G401 (cell line): ENCODE measurements at regions not wholly inside any gene's neighbourhood (a gene's known extent, or its start where the extent isn't known, plus 50 kb on each side); places are given as distances from the start of the nearest gene placed in this dataset.

Experiments
- DNase-seq: peaks from one replicate; pipeline ENCODE4 v3.0.0-alpha.2; 2015; ENCODE audit warnings: low spot score
- in situ Hi-C: cut with HindIII; loops from 2 replicates; pipeline ENCODE4 v1.10.0; 2016; ENCODE audit warnings: low sequenced_read_pairs, mixed read lengths

GRCh38 chr13:81771951-81772350 is 1431.0 kb upstream of the SPRY2 start:
- no peak for DNase-seq
- in situ Hi-C loops, result no loop called here

DNA sequence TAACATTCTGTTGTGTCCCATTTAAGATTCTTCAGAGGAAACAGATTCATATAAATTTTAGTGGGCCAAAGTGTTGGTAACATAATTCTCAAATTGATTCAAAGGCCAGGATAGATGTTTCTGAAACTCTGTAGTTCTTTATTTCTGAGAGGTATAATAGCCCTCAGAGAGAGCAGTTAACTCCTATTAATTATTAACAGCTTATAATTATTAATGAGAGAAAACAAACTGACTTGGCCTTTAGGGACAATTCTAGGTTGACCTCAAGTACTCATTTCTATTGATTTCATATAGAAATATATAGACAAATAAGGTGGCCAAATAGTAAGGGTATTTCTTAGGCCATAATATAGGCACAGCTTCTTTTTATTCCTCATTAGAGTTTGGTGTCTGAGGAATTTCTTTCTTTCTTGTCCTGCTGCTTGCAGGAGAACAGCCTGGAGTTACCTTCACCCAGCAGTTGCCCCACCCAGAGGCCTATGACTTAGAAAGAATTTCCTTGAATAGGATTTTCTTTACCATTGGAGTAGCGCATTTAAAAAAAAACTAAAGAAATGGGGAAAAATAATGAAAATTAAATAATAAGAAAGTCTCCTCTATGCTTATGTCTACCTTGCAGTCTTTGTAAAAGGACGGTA is 1430.1 kb upstream of the SPRY2 start:
- in situ Hi-C loops, result no loop called here
- no peak for DNase-seq

DNA sequence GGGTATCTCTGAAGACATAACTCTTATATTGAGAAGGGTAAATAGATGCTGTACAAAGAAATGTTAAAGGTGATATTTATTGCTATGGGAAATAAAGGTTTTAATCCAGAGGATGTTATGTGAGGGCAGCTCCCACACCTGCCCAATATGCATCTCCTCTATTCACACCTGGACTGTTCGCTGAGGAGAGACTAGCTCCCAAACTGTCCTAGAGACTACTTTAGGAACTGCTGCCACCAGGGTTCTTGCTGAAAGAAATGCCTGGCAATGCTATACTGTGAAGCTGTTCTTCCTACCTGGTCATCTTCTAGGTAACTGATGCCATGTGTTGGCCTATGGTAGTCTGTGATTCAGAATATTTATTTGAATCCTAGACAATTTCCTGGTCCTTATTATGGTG is 1421.5 kb upstream of the SPRY2 start:
- in situ Hi-C loops, result no loop called here
- DNase-seq, result no peak

DNA sequence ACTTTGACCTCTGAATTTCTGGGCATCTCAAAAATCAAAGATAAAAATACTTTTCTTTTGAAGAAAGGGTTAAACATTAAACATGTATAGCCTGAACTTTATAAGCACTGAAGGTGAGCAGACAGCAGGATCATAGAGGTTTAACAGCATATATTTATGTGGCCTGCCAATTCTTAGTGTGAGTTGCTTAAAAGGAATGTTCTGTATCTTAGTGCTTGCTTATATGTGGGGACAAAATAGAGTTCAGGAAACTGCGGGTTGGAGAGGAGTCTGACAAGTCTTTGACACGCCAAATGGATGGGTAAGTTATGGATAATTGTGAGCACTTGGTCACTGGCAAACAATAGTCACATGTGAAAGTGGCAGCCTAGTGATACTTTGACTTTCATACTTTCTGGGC is 1419.4 kb upstream of the SPRY2 start:
- no peak for DNase-seq
- in situ Hi-C loops, result no loop called here

- in situ Hi-C loops, result no loop called here
Measured at GRCh38 chr13:81757348-81757970, 1416.5 kb upstream of the SPRY2 start.

DNA sequence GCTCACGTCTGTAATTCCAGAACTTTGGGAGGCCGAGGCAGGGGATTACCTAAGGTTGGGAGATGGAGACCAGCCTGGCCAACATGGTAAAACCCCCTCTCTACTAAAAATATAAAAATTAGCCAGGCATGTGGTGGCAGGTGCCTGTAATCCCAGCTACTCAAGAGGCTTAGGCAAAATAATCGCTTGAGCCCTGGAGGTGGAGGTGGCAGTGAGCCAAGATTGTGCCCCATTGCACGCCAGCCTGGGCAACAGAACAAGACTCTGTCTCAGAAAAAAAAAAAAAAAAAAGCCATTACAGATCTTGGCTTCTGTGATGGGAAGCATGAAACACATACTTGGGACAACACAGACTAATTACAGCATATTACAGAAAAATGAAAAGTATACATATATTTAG is 1404.5 kb upstream of the SPRY2 start:
- in situ Hi-C loops, result no loop called here

More at GRCh38 chr13:81757348-81757970, 1416.5 kb upstream of the SPRY2 start:
- DNase-seq, result no peak

DNA sequence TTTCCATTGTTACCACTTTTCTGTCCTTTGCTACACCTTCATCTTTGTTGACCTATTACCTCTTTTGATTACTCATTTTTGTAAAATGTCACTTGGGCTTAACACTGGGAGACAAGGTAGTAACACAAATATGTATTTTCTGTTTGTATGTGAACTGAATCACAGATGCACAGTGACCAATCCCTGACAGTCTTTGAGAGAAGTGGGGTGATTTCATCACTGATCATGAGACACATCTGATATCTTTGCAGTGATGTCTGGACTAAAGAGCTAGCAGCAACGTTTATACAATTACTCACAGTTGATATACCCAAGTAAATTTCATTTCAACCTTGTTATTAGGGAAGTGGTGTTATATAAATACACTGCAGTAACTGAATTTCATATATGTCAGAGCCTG is 1397.4 kb upstream of the SPRY2 start:
- in situ Hi-C loops, result no loop called here
- DNase-seq, result no peak

More for the DNA sequence above, 1404.5 kb upstream of the SPRY2 start:
- DNase-seq, result peak; percentile 23

GRCh38 chr13:81726037-81726726 is 1385.3 kb upstream of the SPRY2 start:
- DNase-seq, result no peak
- in situ Hi-C loops, result no loop called here

- in situ Hi-C loops, result no loop called here
- no peak for DNase-seq
Measured at GRCh38 chr13:81722456-81722855, 1381.5 kb upstream of the SPRY2 start.

DNA sequence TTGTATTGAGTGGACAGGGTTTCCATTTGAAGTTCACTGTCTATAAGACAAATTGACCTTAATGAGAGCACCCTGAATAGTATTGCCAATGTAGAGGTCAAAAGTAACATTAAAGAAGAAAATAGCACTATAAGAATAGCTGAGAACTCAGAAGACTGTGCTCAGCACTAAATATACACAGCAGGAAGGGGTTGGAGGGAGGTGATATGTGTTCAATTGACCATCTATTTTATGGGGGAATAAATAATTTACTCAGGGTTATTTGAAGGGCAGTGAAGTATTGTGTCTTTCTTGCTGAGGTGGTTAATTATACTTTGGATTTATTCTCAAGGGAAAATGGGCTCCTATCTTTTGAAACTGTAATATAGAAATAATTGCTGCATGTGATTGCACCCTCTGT is 1380.5 kb upstream of the SPRY2 start:
- DNase-seq, result no peak
- in situ Hi-C loops, result no loop called here

DNA sequence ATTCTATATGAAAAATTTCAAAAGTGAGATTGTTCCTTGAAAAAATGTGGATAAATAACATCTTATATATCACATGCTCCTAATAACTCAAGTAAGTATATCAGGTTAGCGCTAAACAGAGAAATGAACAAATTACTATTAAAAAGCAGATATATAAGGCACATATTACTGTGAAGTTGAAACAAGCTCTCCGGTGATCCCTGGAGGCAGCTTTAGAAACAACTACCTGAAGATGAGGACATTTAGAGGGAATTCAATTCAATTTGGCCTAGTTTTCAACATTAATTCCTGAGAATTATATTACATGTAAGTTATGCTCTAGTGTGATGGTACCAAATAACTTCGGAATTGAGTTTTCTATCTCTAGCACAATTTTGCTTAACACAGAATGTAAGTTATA is 1373.6 kb upstream of the SPRY2 start:
- no peak for DNase-seq
- in situ Hi-C loops, result no loop called here

- in situ Hi-C loops, result no loop called here
- DNase-seq, result no peak
Measured at GRCh38 chr13:81713201-81713600, 1372.3 kb upstream of the SPRY2 start.

GRCh38 chr13:81697826-81698225 is 1356.9 kb upstream of the SPRY2 start:
- in situ Hi-C loops, result no loop called here
- no peak for DNase-seq

GRCh38 chr13:81686877-81687276 is 1346.0 kb upstream of the SPRY2 start:
- peak; percentile 25 for DNase-seq
- in situ Hi-C loops, result no loop called here

GRCh38 chr13:81683521-81683920 is 1342.6 kb upstream of the SPRY2 start:
- DNase-seq, result no peak
- in situ Hi-C loops, result no loop called here

DNA sequence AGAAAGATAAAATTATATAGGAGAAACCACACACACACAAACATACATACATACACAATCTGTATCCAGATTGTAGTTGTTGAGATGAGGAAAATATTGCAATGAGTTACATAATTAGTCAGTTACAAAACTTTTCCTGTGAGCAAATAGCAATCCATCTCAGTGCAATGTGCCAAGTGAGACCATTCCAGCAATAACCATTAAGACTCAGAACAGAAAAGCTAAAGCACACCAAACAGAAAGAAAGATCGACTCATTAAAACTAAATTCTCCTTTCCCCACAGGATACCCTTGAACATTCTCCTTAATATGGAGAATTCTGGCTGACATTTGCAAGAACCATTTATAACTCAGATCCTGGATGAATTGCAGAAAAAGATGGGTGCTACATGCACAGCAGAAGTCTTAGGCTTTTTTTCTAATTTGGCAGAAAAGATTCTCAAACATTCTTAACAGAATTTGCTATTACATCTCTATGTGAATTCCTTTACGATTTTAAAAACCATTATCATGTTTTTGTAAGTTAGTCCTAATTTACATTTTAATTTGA is 1341.2 kb upstream of the SPRY2 start:
- in situ Hi-C loops, result no loop called here
- DNase-seq, result no peak

- in situ Hi-C loops, result no loop called here
- no peak for DNase-seq
Measured at GRCh38 chr13:81677857-81678256, 1336.9 kb upstream of the SPRY2 start.

GRCh38 chr13:81676008-81676407 is 1335.1 kb upstream of the SPRY2 start:
- in situ Hi-C loops, result no loop called here
- no peak for DNase-seq

DNA sequence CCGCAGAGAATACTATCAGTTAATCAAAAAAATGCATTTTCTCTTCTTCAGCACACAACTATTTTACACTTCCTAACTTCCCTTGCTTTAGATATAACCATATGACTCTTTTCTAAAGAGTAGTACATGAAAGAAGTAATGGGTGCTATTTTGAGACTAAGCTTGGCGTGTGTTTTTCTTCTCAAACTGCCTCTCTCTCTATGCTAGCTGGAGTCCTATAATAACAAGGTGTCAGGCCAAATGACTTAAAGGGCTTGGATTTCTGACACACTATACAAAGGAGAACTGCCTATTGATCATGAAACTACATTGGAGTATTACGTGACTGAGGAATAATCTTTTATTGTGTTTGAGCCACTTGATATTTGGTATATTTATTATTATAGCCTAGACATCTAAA is 1330.1 kb upstream of the SPRY2 start:
- in situ Hi-C loops, result no loop called here
- no peak for DNase-seq

DNA sequence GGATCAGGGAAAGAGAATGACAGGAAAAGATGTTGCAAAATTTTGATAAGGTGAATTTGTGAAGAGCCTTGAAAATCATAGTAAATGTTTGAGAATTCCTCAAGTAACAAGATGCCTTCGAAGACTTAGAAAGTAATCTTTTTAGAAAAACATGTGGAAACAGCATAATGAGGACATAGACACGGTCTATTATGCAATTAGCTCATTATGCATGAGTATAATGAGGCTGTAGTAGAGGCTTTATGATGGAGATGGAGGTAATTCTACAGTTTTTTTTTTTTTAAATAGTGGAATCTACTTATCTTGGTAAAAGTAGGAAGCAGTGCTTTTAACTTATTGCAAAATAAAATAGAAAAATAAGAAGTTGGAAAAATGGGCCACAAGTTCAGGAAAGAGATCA is 1329.1 kb upstream of the SPRY2 start:
- no peak for DNase-seq
- in situ Hi-C loops, result no loop called here
